PFSK-1 (cell line): ENCODE measurements at regions not wholly inside any gene's neighbourhood (a gene's known extent, or its start where the extent isn't known, plus 50 kb on each side); places are given as distances from the start of the nearest gene placed in this dataset.

Experiments
- POLR2AphosphoS5 ChIP-seq: IDR thresholded peaks from 2 replicates; pipeline ENCODE4 v1.6.1; 2012; ENCODE audit warnings: low read depth, mild to moderate bottlenecking, control low read depth, low read length, moderate library complexity
- SIN3A ChIP-seq: IDR thresholded peaks from 2 replicates; pipeline ENCODE4 v1.6.1; 2012; ENCODE audit warnings: mild to moderate bottlenecking, low read length, moderate library complexity, borderline replicate concordance; ENCODE audit not compliant: insufficient read depth
- TAF1 ChIP-seq: IDR thresholded peaks from 2 replicates; pipeline ENCODE4 v1.6.1; 2012; ENCODE audit warnings: low read length, control low read depth, borderline replicate concordance; ENCODE audit not compliant: insufficient read depth

- no peak for TF ChIP-seq POLR2AphosphoS5
- no peak for TF ChIP-seq SIN3A
- TF ChIP-seq TAF1, result no peak
These were observed 283.9 kb upstream of the CNTN5 start for GRCh38 chr11:98736833-98737232.
